CD4-positive, alpha-beta T cell treated with Interleukin-4 for 1 hour (primary cell): ENCODE measurements at regions not wholly inside any gene's neighbourhood (a gene's known extent, or its start where the extent isn't known, plus 50 kb on each side); places are given as distances from the start of the nearest gene placed in this dataset.
"Not testable (repeated sequence)": the region's sequence is repeated elsewhere in the genome, so short reads cannot be mapped to it uniquely, and the experiment has no call there.

Source experiments
- DNase-seq, 2 donors: peaks; one replicate each; pipeline ENCODE4 v3.0.0-alpha.2; 2020 to 2022

DNA sequence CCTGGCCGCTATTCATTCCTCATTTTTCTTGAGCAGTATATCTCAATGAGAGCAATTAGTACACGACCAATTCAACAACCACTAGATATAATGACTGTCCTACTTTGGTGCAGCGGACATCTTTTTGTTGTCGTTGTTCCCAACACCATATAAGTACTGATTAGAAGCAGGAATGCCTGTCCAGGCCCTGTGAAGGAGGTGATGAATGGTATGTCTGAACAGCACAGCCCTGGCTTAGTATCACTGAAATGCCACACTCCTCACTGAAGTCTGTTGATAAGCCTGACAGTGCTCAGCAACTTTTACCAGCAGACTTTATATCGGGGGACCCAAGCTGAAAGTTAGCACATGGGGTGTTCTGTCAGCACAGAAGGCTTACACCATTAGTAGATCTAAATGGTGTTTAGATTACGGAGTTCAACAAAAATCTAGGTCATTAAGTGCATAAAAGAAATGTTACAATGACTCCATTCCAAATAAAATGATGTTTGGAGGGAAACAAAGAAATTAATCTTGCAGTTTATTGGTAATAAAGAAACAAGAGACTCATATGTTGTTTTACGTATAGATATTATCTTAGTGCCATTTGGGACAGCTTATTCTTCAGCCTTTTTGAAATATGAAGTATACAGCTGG, 228.3 kb upstream of the TTC29 start:
- no peak for DNase-seq

DNA sequence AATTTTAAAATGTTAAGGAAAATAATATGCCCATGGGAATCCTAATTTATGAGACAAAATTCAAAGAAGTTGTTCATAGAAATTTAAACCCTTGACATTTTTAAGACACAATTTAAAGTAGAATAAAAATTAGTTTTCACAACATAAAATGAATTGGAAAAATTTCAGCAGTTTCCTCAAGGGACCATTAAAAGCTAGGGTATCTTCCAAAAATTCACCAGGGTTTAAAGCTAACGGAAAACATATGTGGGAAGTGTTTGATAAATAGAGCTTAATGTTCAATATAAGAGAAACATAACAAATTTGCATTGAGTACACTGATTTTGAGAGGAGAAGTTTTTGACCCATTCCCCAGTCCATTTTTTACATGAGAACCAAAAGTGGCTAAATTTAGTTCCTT, 228.9 kb upstream of the TTC29 start:
- DNase-seq: no peak

DNA sequence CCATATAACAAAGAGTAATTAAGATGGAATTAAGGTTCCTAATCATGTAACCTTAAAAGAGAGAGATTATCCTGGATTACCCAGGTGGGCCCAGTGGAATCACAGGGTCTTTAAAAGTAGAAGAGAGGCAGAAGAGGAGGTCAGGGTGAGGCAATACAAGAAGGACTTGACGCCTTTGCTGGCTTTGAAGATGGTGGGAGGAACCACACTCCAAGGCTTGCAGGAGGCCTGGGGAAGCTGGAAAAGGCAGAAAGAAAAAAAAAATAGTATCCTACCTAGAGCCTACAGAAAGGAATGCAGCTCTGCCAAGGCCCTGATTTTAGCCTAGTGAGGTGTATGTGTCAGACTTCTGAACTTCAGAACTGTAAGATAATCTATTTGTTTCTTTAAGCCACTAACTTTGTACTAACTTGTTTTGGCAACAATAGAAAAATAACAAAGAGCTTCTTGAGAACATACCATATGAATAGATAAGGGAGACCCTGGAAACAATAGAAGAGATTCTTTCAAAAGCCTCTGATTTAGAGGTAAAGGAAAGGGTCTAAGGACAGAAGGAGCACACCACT, 229.9 kb upstream of the TTC29 start:
- DNase-seq: no peak

DNA sequence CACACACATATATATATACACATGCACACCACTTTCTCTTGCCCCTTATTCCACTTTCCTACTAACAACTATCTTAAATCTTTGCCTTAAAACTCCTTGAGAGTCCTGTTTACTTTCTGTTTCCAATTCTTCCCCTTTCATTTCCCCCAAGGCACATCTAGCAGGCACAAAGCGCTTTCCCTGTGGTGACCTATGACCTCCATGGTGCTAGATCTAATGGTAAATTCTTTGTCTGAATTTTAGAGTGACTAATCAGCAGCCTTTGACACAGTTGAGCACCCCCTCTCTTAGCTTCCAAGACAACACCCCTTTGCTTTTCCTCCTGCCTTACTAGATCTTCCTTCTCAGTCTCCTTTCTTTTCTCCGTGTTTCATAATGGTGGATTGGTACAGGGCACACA, 236.4 kb upstream of the TTC29 start:
- DNase-seq: no peak

DNA sequence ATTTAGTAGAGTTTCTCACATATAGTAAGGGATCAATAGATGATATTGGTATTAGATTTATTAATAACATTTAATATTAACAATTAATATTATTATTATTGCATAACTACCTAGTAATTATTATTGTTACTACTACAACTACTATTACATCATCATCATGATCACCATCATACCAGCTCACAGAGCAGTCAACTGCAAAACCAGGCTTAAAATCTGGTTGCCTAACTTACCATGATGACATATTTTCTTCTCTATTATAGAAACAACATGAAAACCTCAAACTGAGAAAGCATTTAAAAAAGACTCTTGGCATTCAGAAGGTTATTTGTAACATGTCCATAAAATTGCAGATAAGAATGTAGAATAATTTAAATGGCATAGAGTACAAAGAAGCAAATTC, 247.0 kb upstream of the TTC29 start:
- DNase-seq: no peak

DNA sequence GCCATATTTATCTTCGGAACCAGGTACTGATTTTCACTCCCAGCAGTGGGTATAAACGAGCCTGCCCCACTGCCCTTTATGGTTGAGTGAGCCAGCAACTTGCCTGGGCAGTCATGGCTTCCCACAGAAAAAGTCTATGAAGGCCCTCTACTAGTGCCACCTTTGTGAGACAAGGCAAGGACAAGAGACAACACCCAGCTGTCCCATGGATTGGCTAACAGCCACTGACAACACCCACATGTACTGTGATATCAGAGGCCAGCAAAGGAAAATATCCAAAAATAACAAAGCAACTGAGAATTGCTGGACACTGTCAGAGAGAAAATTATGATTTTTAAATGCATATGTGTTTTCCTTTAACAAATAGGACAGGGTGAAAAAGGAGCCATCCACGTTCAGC, 248.4 kb upstream of the TTC29 start:
- DNase-seq: no peak

DNA sequence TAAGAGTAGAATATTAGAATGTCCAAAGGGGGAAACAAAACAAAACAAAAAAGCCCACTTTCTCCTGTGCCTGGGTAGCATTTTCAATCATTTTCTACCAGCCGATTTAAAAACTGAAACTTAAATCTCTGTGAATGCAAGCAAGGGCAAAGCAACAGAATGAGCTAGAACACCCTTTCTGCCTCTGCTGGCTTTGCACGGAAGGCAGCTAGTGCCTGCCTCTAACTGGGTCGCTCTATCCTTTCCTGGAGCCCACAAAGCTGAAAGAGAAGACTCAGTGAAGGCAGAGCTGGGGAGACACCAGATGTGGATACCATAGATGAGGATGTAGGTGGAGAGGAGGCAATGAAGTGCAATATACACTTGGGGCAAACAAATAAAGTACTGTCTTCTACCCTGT, 248.9 kb upstream of the TTC29 start:
- DNase-seq: no peak

DNA sequence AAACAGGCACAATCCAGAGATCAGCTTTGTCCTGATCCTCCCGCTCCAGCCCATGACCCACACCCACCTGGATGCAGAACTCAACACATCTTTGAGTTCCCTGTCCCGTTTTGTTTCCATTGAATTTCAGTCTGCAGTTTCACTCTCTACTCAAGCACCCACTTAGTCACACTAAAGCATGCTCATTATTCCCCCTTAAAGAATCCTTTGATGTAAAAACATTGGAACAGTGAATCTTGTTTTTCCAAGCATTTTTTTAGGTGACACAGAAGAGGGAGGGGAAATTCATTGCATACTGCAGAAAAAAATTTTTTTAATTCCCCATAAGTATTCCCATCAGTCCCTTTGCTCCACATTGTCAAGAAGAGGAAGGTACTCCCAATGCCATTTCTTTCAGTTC, 249.7 kb upstream of the TTC29 start:
- no peak for DNase-seq

DNA sequence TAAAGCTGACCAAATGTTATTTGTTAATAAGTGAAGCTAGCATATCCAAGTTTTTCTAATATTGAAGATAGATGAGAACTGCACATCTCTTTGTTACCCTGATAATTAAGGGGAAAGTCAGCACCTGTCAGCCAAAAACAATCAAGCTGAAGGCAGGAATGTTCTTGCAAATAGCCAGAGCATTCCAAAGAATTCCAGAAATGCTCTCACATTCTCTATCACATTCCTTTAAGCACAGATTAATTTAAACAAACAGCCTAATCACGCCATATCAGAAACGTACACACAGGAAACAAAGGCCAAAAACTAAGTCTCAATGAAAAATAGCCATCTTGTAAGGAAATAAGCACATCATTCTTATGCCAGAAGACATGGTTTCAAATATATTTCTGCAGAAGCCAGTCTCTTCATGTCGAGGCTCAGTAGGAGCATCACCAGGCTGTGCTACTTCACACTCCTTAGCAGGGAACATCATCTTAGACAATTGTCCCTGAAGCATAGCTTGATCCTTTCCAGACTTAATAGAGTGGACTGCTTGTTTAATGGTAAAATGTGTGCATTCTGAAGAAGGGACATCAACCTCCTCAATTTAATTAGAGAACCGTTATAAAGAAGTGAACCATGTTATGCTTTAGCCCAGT, 252.9 kb upstream of the TTC29 start:
- no peak for DNase-seq

DNA sequence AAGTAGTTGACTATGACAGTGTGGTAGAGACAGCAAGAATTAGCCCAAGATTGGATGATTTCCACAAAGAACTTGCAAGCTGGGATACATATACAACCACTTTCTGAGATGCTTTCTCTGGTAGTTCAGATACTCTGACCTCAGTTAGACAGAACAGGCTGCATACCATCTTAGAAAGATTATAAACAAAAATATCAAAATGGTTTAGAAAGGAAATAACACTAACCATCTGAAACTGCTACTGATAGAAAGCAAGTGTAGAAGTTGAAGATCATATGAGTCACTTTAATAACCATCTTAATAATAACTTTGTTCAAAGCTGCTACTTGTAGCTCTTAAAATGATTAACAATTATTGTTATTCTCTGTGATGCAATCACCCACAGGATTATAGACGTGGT, 255.4 kb upstream of the TTC29 start:
- no peak for DNase-seq

DNA sequence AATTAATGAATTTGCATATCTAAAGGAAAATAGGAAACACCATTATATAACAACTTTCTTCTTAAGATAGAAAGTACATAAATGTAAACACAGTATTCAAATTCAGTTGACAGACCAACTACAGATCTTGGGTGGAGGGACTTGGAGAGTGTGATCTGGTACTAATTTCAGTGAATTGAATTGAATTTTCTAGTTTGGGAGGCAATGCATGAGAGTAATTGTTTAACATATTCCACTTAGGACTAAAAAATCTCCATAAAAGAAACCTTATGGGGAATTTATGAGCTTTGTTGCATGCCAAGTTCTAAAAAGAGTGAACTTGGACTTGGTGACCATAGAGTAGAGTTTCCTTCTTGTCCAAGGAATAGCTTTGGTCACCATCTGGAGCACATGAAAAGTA, 261.1 kb upstream of the TTC29 start:
- DNase-seq: no peak

DNA sequence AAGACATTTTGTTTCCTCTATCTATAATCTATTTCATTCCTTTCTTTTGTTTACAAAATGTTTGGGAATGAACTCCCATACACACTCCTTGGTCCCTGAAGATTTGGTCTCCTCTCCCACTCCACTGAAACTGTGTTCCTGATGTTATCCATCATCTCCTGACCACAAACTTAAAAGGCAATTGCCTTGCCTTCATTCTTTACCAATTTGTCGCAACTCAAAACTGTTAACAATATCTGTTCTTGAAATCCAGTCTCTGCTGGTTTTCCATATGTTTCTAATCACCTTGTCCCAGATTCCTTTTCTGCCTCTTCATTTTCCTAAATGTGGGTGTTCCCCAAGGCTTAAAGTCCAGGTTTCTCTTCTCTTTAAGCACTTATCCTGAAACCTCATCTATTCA, 262.2 kb upstream of the TTC29 start:
- DNase-seq: no peak

DNA sequence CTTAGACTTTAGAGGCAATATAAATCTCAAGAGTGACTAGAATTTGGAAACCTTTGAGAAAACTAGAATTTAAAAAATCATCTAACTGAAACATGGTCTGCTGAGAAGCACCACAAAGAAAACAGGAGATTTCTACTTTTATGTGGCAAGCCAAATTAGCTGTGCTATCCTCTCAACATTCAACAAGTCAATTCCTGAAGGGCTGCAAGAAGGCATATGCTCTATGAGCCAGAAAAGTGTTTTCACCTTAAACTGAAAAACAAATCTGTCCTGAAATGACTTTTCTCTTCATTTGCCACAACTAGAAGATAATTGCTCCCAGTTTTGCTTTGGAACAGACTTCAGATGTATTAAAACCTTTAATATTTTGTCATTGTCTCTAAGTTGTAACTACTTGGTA, 263.2 kb upstream of the EDNRA start:
- DNase-seq: no peak

DNA sequence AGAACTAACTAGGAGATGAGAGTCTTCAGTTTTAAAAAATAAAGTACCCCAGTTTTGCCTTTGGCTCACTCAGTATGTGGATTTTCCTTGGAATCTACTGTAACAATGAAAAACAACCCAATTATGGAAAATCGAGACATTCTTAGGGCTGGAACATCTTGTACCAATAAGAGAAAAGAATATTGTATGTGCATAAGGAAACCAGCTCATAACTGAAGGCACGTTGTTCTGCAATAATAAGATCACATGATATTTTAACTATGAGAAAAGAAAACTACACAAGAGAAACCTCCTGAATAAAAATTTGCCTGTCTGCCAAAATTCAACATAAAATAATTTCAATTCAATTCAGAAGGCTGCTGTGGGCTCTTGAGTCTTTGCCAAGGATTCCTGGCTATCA, 261.8 kb upstream of the EDNRA start:
- no peak for DNase-seq

DNA sequence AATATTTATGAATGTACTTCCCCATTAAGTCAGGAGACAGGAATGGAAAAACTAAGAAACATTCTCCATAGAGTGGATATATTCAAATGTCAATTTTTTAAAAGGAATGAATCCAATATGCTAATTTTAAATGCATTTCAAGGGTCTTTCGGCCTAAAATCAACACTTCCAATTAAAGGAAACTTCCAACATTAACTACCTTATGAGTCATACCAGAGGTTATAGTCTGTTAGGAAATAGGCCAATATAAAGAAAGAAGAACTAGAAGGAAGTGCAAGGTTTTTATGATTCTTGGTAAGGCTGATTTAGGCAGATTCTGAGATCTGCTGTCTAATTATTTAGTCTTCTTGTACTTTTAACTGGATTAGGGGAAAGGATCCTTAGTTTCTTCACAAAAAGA, 260.1 kb upstream of the EDNRA start:
- no peak for DNase-seq

DNA sequence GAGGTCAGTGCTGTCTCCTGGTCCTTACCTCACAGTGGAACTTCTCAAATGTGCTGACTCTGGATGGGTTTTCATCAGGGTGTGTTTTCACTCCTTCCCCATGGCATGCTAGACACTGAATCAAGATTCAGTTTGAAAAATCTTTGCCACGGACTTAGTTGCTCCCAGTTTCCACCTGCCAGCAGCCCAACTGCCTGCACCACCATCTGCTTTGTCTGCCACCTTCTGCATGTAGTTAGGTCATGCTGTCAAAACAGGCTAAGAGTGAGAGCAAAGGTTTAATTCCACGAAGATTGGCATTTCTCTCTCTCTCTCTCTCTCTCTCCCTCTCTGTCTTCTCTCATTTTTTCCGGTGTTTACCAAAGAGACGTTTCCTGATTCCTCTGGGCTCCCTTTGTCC, 258.0 kb upstream of the EDNRA start:
- DNase-seq: no peak

DNA sequence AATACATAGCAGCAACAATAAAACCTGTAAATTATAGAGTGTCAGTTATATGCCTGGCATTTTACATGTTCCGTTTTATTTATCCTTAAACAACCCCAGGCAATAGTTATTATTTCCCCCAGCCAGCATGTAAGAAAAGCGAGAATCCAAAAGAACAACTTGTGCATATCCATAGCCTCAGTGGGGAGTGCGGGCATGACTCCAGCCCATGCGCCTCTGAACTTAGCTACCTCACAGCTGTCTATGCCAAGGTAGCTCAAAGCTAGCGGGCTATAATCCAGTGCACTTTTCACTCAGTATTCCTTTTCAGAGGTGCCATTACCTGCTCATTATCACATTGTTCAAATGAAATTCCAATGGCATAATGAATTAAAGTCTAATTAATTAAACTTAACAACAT, 257.3 kb upstream of the EDNRA start:
- DNase-seq: no peak

DNA sequence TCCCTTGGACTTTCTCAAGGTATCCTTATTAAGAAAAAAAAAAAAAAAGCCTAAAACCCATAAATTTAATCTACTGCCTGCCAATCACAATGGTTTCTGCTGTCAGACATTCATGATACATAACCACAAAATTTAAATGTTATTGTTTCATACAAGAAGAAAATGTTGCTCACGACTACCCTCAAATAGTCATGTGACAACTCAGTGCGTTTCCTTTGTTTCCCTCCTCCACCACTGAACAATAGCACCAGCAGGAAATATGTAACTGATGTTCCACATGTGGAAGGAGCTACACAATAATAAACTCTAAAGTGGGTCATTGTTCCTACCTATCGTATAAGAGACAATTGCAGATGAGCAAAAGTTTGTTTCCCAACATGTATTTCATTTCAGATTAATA, 244.1 kb upstream of the EDNRA start:
- no peak for DNase-seq

DNA sequence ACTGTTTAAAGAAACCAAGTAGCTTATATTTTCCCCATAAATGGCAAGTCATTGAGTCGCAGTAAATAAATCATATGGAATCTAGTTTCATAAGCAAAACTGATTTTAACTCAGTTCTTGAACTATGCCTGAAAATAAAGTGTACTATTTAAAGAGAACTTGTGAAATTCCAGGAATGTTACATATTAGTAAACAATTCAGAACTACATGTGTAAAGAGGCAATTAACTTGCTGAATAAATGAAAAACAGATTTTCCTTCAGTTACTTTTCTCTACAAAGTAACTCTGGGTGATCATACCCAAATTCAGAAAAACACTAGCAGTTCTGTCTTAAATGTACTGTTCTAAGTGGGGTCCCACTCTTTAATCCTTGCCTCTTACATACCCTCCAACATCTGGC, 236.1 kb upstream of the EDNRA start:
- no peak for DNase-seq

DNA sequence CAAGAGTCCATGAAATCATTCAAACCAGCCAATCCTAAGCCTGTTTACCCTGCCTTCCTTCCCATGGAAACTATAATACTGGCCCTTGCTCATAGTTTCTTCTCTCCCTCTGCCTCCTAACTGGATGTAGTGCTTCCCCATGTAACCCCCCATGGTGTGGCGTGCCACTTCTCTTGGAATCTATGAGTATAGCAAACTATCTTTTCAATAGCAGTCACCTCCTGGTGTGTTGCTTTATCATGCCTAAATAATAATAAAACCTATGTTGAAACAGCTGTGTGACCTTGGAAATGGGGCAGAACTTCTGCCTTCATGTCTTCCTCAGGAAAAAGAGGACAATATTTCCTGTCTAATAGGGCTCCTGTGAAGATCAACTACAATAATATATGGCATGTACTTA, 234.8 kb upstream of the EDNRA start:
- no peak for DNase-seq

DNA sequence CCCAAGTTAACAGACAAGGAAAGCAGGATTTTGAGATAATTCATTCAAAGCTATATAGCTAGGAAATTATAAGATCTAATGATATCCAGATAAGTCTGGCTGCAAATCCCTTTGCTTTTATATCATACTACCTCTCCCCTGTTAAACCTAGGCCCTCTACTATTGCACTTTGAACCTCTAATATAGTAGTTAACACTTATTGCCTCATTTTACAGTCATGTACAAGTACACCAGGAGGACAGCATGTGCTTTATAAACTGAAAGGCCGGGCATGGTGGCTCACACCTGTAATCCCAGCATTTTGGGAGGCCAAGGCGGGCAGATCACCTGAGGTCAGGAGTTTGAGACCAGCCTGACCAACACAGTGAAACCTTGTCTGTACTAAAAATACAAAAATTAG, 234.4 kb upstream of the EDNRA start:
- DNase-seq: not testable (repeated sequence)

DNA sequence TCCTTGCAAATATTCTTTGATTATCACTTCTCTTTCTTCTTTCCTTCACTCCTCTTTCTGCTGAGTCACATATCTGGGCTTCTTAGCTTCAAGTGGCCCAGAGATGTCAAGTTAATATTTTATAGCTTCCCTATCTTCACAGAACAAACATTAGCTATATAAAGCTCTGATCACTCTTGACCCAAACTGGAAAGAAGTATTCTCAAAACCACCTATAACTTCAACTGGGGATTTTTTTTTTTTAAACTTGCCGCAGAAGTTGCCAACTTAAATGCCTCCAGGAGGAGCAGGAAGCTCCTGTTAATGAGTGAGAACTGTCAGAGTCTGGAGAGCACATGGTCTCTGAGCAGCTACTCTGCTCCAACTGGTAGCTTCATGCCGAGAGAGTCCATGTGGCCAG, 233.3 kb upstream of the EDNRA start:
- no peak for DNase-seq

DNA sequence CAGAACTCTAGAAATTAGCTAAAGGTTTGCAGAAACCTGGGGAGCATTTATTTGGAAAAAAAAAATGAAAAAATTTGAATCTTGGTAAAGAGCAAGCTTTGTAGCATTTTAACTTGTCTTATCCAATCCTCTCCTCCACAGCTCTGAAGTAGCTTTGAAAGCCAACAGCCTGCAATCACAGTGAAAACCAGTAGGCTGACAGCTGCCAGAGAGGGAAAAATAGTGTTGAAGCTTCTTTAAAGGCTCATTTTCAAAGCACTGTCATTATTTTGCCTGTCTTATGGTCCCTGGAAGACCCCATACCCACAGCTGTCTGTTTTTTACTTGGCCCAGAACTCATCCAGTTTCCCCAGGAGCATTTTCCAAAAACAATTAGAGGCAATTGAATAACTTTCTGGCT, 230.8 kb upstream of the EDNRA start:
- DNase-seq: no peak

DNA sequence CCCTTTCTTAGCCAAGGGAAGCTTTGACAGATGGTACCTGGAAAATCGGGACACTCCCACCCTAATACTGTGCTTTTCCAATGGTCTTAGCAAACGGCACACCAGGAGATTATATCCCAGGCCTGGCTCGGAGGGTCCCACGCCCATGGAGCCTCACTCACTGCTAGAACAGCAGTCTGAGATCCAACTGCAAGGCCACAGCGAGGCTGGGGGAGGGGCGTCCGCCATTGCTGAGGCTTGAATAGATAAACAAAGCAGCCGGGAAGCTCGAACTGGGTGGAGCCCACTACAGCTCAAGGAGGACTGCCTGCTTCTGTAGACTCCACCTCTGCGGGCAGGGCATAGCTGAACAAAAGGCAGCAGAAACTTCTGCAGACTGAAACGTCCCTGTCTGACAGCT, 225.6 kb upstream of the EDNRA start:
- not testable (repeated sequence) for DNase-seq

DNA sequence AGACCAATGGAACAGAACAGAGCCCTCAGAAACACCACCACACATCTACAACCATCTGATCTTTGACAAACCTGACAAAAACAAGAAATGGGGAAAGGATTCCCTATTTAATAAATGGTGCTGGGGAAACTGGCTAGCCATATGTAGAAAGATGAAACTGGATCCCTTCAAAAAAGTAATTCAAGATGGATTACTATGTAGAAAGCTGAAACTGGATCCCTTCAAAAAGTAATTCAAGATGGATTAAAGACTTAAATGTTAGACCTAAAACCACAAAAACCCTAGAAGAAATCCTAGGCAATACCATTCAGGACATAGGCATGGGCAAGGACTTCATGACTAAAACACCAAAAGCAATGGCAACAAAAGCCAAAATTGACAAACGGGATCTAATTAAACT, 221.6 kb upstream of the EDNRA start:
- DNase-seq: not testable (repeated sequence)
